CD14-positive monocyte (primary cell): ENCODE measurements at regions not wholly inside any gene's neighbourhood (a gene's known extent, or its start where the extent isn't known, plus 50 kb on each side); places are given as distances from the start of the nearest gene placed in this dataset.
A peak's percentile ranks its signal among the peaks of the same experiment; 100 is the strongest.

Experiments
- DNase-seq, 3 donors: peaks; one replicate each; pipeline ENCODE4 v3.0.0-alpha.2; 2011 to 2022
- H2AFZ ChIP-seq: 2 replicates; pipeline ENCODE4 v1.6.0; 2012; ENCODE audit warnings: mild to moderate bottlenecking, low read depth, low read length, inconsistent platforms; ENCODE audit not compliant: insufficient read depth, poor library complexity, severe bottlenecking
- H3K27ac ChIP-seq, 2 donors: 1 replicate in 1 of 2; 2 replicates in 1 of 2; pipeline ENCODE4 v1.5.1; 2012 to 2013; ENCODE audit warnings: low read length in 2 of 2, control low read depth in 1 of 2, inconsistent platforms in 1 of 2, low read depth in 1 of 2, mild to moderate bottlenecking in 1 of 2
- H3K27me3 ChIP-seq, 2 donors: one replicate each; pipeline versions ENCODE4 v1.6.0 to v1.6.1; 2011 to 2013; ENCODE audit warnings: low read length in 2 of 2; ENCODE audit not compliant: control insufficient read depth in 2 of 2, insufficient read depth in 2 of 2
- H3K36me3 ChIP-seq, 2 donors: replicated peaks in 1 of 2; 1 replicate in 1 of 2; 2 replicates in 1 of 2; pipeline versions ENCODE4 v1.5.1 to v1.6.1; 2012 to 2013; ENCODE audit warnings: low read length in 2 of 2, control low read depth in 1 of 2, inconsistent platforms in 1 of 2, mild to moderate bottlenecking in 1 of 2; ENCODE audit not compliant: insufficient read depth in 2 of 2, control insufficient read depth in 1 of 2
- H3K4me1 ChIP-seq, 2 donors: 1 replicate in 1 of 2; 2 replicates in 1 of 2; pipeline versions ENCODE4 v1.5.1 to v1.6.1; 2012 to 2013; ENCODE audit warnings: low read length in 2 of 2, control low read depth in 1 of 2, inconsistent platforms in 1 of 2, mild to moderate bottlenecking in 1 of 2, moderate library complexity in 1 of 2; ENCODE audit not compliant: insufficient read depth in 2 of 2, control insufficient read depth in 1 of 2
- H3K4me2 ChIP-seq: replicated peaks from 2 replicates; pipeline ENCODE3; 2012; ENCODE audit warnings: low read length, moderate library complexity, mild to moderate bottlenecking; ENCODE audit not compliant: poor library complexity, severe bottlenecking; ENCODE audit errors: extremely low read depth
- H3K4me3 ChIP-seq, 3 experiments: fragments of 200-600 bp in 1 of 3; sonication (generic) in 1 of 3; replicated peaks in 1 of 3; 1 replicate in 2 of 3; 2 replicates in 1 of 3; pipeline ENCODE4 v1.5.1; 2011 to 2013; ENCODE audit warnings: low read length in 3 of 3, mild to moderate bottlenecking in 3 of 3, control low read depth in 2 of 3, low read depth in 2 of 3, inconsistent platforms in 1 of 3, moderate library complexity in 1 of 3
- H3K79me2 ChIP-seq: 2 replicates; pipeline ENCODE4 v1.6.0; 2012; ENCODE audit warnings: mild to moderate bottlenecking, control low read depth, inconsistent platforms, low read length, moderate library complexity; ENCODE audit not compliant: insufficient read depth
- H3K9ac ChIP-seq: 2 replicates; pipeline ENCODE4 v1.6.0; 2017; ENCODE audit warnings: low read length, mild to moderate bottlenecking; ENCODE audit not compliant: insufficient read depth, poor library complexity, severe bottlenecking
- H3K9me3 ChIP-seq, 2 donors: replicated peaks in 1 of 2; 1 replicate in 1 of 2; 2 replicates in 1 of 2; pipeline versions ENCODE4 v1.5.1 to v1.6.1; 2012 to 2013; ENCODE audit warnings: low read length in 2 of 2, control low read depth in 1 of 2; ENCODE audit not compliant: control insufficient read depth in 1 of 2, insufficient read depth in 1 of 2
- H4K20me1 ChIP-seq: 2 replicates; pipeline ENCODE4 v1.6.0; 2012; ENCODE audit warnings: mild to moderate bottlenecking, low read length, control low read depth, moderate library complexity; ENCODE audit not compliant: insufficient read depth
- H3K27ac Mint-ChIP-seq, 7 donors: one replicate each; pipeline ENCODE4 v1.8.0; 2020; ENCODE audit warnings: mild to moderate bottlenecking in 7 of 7, mixed read lengths in 7 of 7, moderate library complexity in 6 of 7, inconsistent platforms in 2 of 7
- H3K27me3 Mint-ChIP-seq, 3 donors: one replicate each; pipeline ENCODE4 v1.8.0; 2021 to 2022; ENCODE audit warnings: low read depth in 3 of 3, mild to moderate bottlenecking in 3 of 3, mixed read lengths in 3 of 3, moderate library complexity in 3 of 3, inconsistent platforms in 1 of 3
- H3K36me3 Mint-ChIP-seq, 2 donors: one replicate each; pipeline ENCODE4 v1.8.0; 2020; ENCODE audit warnings: mixed read lengths in 2 of 2, inconsistent platforms in 1 of 2, mild to moderate bottlenecking in 1 of 2
- H3K4me1 Mint-ChIP-seq: one replicate; pipeline ENCODE4 v1.8.0; 2020; ENCODE audit warnings: mild to moderate bottlenecking, mixed read lengths
- H3K4me3 Mint-ChIP-seq, 2 donors: one replicate each; pipeline ENCODE4 v1.8.0; 2020; ENCODE audit warnings: mild to moderate bottlenecking in 2 of 2, mixed read lengths in 2 of 2, moderate library complexity in 1 of 2
- H3K9me3 Mint-ChIP-seq, 7 donors: one replicate each; pipeline ENCODE4 v1.8.0; 2020 to 2022; ENCODE audit warnings: mixed read lengths in 7 of 7, mild to moderate bottlenecking in 6 of 7, moderate library complexity in 6 of 7, inconsistent platforms in 2 of 7
- WGBS: methylation state at CpG from one replicate; pipeline ENCODE4 v1.1.5; 2013; ENCODE audit warnings: missing lambda C conversion rate; ENCODE audit not compliant: insufficient coverage; 5-methylcytosine and 5-hydroxymethylcytosine counted together
- intact Hi-C, 2 donors: fragments of 100-400 bp; cut with micrococcal nuclease; formaldehyde crosslinking; loops; one replicate each; pipeline versions ENCODE4 v1.15.0 to v1.15.1; 2023
- TF ChIP-seq, protein P1 (sequence below): fragments of 200-600 bp; IDR thresholded peaks from one replicate; pipeline ENCODE4 v1.8.0; 2022; ENCODE audit warnings: antibody characterized with exemption, mild to moderate bottlenecking

DNA sequence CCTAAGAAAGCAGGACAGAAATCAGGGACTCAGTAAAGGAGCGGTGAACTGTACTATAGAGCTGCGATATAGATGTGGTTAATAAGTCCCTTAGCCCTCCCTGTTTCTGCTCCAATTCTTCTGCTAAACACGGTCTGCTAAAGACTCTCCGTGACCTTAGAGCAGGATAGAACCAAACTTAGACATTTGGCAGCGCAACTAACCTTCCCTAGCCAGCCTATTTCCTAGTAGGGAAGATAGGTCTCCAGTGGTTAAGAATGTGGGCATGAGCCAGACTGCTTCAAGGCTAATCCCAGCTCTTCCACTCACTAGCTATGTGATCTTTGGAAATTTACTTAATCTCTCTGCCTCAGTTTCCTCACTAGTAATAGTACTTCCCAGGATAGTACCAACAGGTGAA lies 193.6 kb upstream of the IL12A start:
- no peak for DNase-seq
- no peaks in the 10 kb centered on the region for H3K27me3 ChIP-seq
- H2AFZ ChIP-seq = no peak overlapping the region
- TF ChIP-seq, protein P1, sequence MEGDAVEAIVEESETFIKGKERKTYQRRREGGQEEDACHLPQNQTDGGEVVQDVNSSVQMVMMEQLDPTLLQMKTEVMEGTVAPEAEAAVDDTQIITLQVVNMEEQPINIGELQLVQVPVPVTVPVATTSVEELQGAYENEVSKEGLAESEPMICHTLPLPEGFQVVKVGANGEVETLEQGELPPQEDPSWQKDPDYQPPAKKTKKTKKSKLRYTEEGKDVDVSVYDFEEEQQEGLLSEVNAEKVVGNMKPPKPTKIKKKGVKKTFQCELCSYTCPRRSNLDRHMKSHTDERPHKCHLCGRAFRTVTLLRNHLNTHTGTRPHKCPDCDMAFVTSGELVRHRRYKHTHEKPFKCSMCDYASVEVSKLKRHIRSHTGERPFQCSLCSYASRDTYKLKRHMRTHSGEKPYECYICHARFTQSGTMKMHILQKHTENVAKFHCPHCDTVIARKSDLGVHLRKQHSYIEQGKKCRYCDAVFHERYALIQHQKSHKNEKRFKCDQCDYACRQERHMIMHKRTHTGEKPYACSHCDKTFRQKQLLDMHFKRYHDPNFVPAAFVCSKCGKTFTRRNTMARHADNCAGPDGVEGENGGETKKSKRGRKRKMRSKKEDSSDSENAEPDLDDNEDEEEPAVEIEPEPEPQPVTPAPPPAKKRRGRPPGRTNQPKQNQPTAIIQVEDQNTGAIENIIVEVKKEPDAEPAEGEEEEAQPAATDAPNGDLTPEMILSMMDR = no peak
- no peaks in the 10 kb centered on the region for H3K36me3 ChIP-seq
- no peak overlapping the region for H3K4me3 ChIP-seq
- H3K79me2 ChIP-seq = no peaks in the 10 kb centered on the region
- no peaks in the 10 kb centered on the region for H3K27me3 Mint-ChIP-seq
- peaks cover 0 to 2% (median 0%) of the 10 kb centered on the region in 7 donors for H3K9me3 Mint-ChIP-seq
- H3K36me3 Mint-ChIP-seq = no peaks in the 10 kb centered on the region
- H3K27ac ChIP-seq = no peak overlapping the region
- no peaks in the 10 kb centered on the region for H3K9me3 ChIP-seq
- intact Hi-C loops = no loop called here
- no CpG with 5 or more reads among the region's 5 CpGs for WGBS
- peaks cover 0 to 4% of the 10 kb centered on the region in 2 donors for H3K4me1 ChIP-seq
- no peak overlapping the region for H3K4me2 ChIP-seq
- no peak overlapping the region for H3K4me3 Mint-ChIP-seq
- H3K27ac Mint-ChIP-seq = no peak overlapping the region
- peaks cover 5% of the 10 kb centered on the region for H3K4me1 Mint-ChIP-seq
- no peak overlapping the region for H3K9ac ChIP-seq
- H4K20me1 ChIP-seq = no peaks in the 10 kb centered on the region

DNA sequence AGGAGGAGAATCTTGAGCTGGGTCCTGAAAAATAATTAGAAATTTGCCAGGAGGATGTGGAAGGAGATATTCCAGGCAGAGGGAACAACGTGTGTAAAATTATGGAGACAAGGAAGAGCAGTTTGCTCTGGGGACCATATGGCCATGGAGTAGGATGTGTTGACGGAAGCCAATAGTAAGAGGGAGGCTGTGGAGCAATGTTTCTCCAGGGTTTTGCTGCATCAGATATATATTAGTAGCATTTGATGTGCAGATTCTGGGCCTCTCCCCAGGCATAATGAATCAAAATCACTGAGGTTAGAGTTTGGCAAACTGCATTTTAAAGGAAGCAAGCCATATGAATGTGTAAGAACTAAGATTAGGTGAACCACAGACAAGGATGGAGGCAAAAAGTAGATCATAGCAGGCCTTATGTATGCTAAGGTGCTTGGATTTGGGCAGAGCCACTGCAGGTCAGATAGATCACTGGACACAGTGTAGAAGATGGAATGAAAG lies 192.9 kb upstream of the IL12A start:
- no peak overlapping the region for H3K9ac ChIP-seq
- 100% methylated on average over 2 of the region's 2 CpGs for WGBS
- H3K4me3 Mint-ChIP-seq = no peak overlapping the region
- DNase-seq = no peak
- no peak overlapping the region for H3K4me3 ChIP-seq
- H3K36me3 ChIP-seq = no peaks in the 10 kb centered on the region
- H3K27me3 Mint-ChIP-seq = no peaks in the 10 kb centered on the region
- intact Hi-C loops = no loop called here
- TF ChIP-seq, protein P1 = no peak
- H2AFZ ChIP-seq = no peak overlapping the region
- H3K79me2 ChIP-seq = no peaks in the 10 kb centered on the region
- H3K4me1 ChIP-seq = peaks cover 0 to 4% of the 10 kb centered on the region in 2 donors
- H3K27me3 ChIP-seq = no peaks in the 10 kb centered on the region
- no peaks in the 10 kb centered on the region for H3K9me3 ChIP-seq
- H3K36me3 Mint-ChIP-seq = no peaks in the 10 kb centered on the region
- H3K9me3 Mint-ChIP-seq = peaks cover 0 to 2% (median 0%) of the 10 kb centered on the region in 7 donors
- H3K27ac ChIP-seq = no peak overlapping the region
- peak overlapping the region in 1 of 7 donors; percentile 3 for H3K27ac Mint-ChIP-seq
- H4K20me1 ChIP-seq = no peaks in the 10 kb centered on the region
- no peak overlapping the region for H3K4me2 ChIP-seq
- H3K4me1 Mint-ChIP-seq = peaks cover 5% of the 10 kb centered on the region
